ENCODE measurements at regions not wholly inside any gene's neighbourhood (a gene's known extent, or its start where the extent isn't known, plus 50 kb on each side); places are given as distances from the start of the nearest gene placed in this dataset.
"Not testable (repeated sequence)": the region's sequence is repeated elsewhere in the genome, so short reads cannot be mapped to it uniquely, and the experiment has no call there.

- not testable (repeated sequence) for TF ChIP-seq CTCF (IDR thresholded peaks at IDR 0.05; ENCODE audit: control extremely low read depth in 1 of 3, insufficient read depth in 1 of 3, low read depth in 1 of 3, low read length in 3 of 3); EZH2 (IDR thresholded peaks at IDR 0.05; ENCODE audit: low read depth, low read length, severe bottlenecking); RFX5 (IDR thresholded peaks at IDR 0.05; ENCODE audit: borderline replicate concordance, low read depth, low read length); POLR2A (IDR thresholded peaks at IDR 0.05; ENCODE audit: control extremely low read depth in 1 of 2, low read depth in 2 of 2, low read length in 2 of 2); CEBPB (IDR thresholded peaks at IDR 0.05; ENCODE audit: low read depth, low read length); GABPA (IDR thresholded peaks at IDR 0.05; ENCODE audit: borderline replicate concordance, insufficient read depth, low read length); SIN3A (conservative IDR thresholded peaks at IDR 0.05 in 1 of 2, IDR thresholded peaks at IDR 0.05 in 1 of 2; ENCODE audit: low read depth in 1 of 2, low read length in 2 of 2); BACH1 (IDR thresholded peaks at IDR 0.05; ENCODE audit: low read length); EP300 (IDR thresholded peaks at IDR 0.05; ENCODE audit: borderline replicate concordance in 1 of 2, low read depth in 2 of 2, low read length in 2 of 2); TBP (IDR thresholded peaks at IDR 0.05; ENCODE audit: low read depth, low read length); JUN (IDR thresholded peaks at IDR 0.05; ENCODE audit: low read depth, low read length)
- TF ChIP-seq, protein P1, sequence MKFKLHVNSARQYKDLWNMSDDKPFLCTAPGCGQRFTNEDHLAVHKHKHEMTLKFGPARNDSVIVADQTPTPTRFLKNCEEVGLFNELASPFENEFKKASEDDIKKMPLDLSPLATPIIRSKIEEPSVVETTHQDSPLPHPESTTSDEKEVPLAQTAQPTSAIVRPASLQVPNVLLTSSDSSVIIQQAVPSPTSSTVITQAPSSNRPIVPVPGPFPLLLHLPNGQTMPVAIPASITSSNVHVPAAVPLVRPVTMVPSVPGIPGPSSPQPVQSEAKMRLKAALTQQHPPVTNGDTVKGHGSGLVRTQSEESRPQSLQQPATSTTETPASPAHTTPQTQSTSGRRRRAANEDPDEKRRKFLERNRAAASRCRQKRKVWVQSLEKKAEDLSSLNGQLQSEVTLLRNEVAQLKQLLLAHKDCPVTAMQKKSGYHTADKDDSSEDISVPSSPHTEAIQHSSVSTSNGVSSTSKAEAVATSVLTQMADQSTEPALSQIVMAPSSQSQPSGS (IDR thresholded peaks at IDR 0.05; ENCODE audit: low read length), result not testable (repeated sequence)
These were observed 4477.7 kb upstream of the TPTE start for GRCh38 chr21:6043430-6044275.

All from H1 (cell line).